HUES48 (cell line): ENCODE measurements at regions not wholly inside any gene's neighbourhood (a gene's known extent, or its start where the extent isn't known, plus 50 kb on each side); places are given as distances from the start of the nearest gene placed in this dataset.
A peak's percentile ranks its signal among the peaks of the same experiment; 100 is the strongest.

Experiments
- H3K27ac ChIP-seq: one replicate; pipeline ENCODE4 v1.7.0; 2013; ENCODE audit warnings: low read depth, low read length, inconsistent platforms
- H3K27me3 ChIP-seq: 2 replicates; pipeline ENCODE4 v1.6.1; 2013; ENCODE audit warnings: mild to moderate bottlenecking, low read length; ENCODE audit not compliant: control insufficient read depth, insufficient read depth
- H3K36me3 ChIP-seq: 2 replicates; pipeline ENCODE4 v1.6.1; 2013; ENCODE audit warnings: low read length; ENCODE audit not compliant: control insufficient read depth, insufficient read depth
- H3K4me1 ChIP-seq: 2 replicates; pipeline ENCODE4 v1.6.1; 2013; ENCODE audit warnings: mild to moderate bottlenecking, low read length; ENCODE audit not compliant: control insufficient read depth, insufficient read depth
- H3K4me3 ChIP-seq: 2 replicates; pipeline ENCODE4 v1.5.1; 2013; ENCODE audit warnings: mild to moderate bottlenecking, low read depth, low read length
- H3K9ac ChIP-seq: 2 replicates; pipeline ENCODE4 v1.6.1; 2013; ENCODE audit warnings: mild to moderate bottlenecking, low read depth, low read length, moderate library complexity
- H3K9me3 ChIP-seq: 2 replicates; pipeline ENCODE4 v1.6.1; 2013; ENCODE audit warnings: low read length; ENCODE audit not compliant: control insufficient read depth, insufficient read depth

- Histone ChIP-seq H3K36me3 (no peaks in the 10 kb centered on the region), H3K9me3 (0 out of 2 replicates have a peak, but pooled peaks cover 3% of the 10 kb centered on the region), H3K27me3 (no peaks in the 10 kb centered on the region), H3K27ac (no peak overlapping the region), H3K9ac (no peak overlapping the region), H3K4me3 (no peak overlapping the region), H3K4me1 (no peaks in the 10 kb centered on the region)
These were observed 191.5 kb upstream of the RALGAPA2 start for GRCh38 chr20:20903773-20904500.

- no peaks in the 10 kb centered on the region for H3K36me3 ChIP-seq
- H3K4me3 ChIP-seq: no peak overlapping the region
- 0 out of 2 replicates have a peak, but pooled peaks cover 3% of the 10 kb centered on the region for H3K9me3 ChIP-seq
- no peak overlapping the region for H3K27ac ChIP-seq
- H3K27me3 ChIP-seq: no peaks in the 10 kb centered on the region
- peaks cover 24% of the 10 kb centered on the region for H3K4me1 ChIP-seq
- no peak overlapping the region for H3K9ac ChIP-seq
These were observed 185.5 kb upstream of the RALGAPA2 start for GRCh38 chr20:20897922-20898321.

GRCh38 chr20:20897145-20897544, 184.7 kb upstream of the RALGAPA2 start:
- H3K4me3 ChIP-seq: no peak overlapping the region

GRCh38 chr20:20896606-20897005, 184.2 kb upstream of the RALGAPA2 start:
- no peak overlapping the region for H3K9ac ChIP-seq
- H3K36me3 ChIP-seq: no peaks in the 10 kb centered on the region
- H3K27me3 ChIP-seq: no peaks in the 10 kb centered on the region
- H3K9me3 ChIP-seq: 0 out of 2 replicates have a peak, but pooled peaks cover 1% of the 10 kb centered on the region
- H3K4me3 ChIP-seq: no peak overlapping the region
- peaks cover 37% of the 10 kb centered on the region for H3K4me1 ChIP-seq
- no peak overlapping the region for H3K27ac ChIP-seq

More at GRCh38 chr20:20897145-20897544, 184.7 kb upstream of the RALGAPA2 start:
- Histone ChIP-seq H3K27me3 (no peaks in the 10 kb centered on the region), H3K4me1 (peaks cover 32% of the 10 kb centered on the region), H3K36me3 (no peaks in the 10 kb centered on the region), H3K9me3 (0 out of 2 replicates have a peak, but pooled peaks cover 3% of the 10 kb centered on the region), H3K27ac (no peak overlapping the region), H3K9ac (no peak overlapping the region)

- Histone ChIP-seq H3K27ac (no peak overlapping the region), H3K9ac (no peak overlapping the region), H3K4me1 (peaks cover 38% of the 10 kb centered on the region), H3K9me3 (no peaks in the 10 kb centered on the region), H3K27me3 (no peaks in the 10 kb centered on the region), H3K36me3 (no peaks in the 10 kb centered on the region), H3K4me3 (no peak overlapping the region)
These were observed 183.1 kb upstream of the RALGAPA2 start for GRCh38 chr20:20895537-20895936.

GRCh38 chr20:20894753-20895152, 182.3 kb upstream of the RALGAPA2 start:
- no peaks in the 10 kb centered on the region for H3K27me3 ChIP-seq
- no peak overlapping the region for H3K27ac ChIP-seq
- H3K9me3 ChIP-seq: no peaks in the 10 kb centered on the region
- no peak overlapping the region for H3K4me3 ChIP-seq
- peaks cover 38% of the 10 kb centered on the region for H3K4me1 ChIP-seq
- no peak overlapping the region for H3K9ac ChIP-seq
- no peaks in the 10 kb centered on the region for H3K36me3 ChIP-seq

GRCh38 chr20:20894280-20894679, 181.8 kb upstream of the RALGAPA2 start:
- no peaks in the 10 kb centered on the region for H3K27me3 ChIP-seq
- no peaks in the 10 kb centered on the region for H3K9me3 ChIP-seq
- no peak overlapping the region for H3K4me3 ChIP-seq
- no peaks in the 10 kb centered on the region for H3K36me3 ChIP-seq
- H3K27ac ChIP-seq: no peak overlapping the region
- H3K4me1 ChIP-seq: peaks cover 38% of the 10 kb centered on the region
- no peak overlapping the region for H3K9ac ChIP-seq

GRCh38 chr20:20892328-20892727, 179.9 kb upstream of the RALGAPA2 start:
- Histone ChIP-seq H3K9me3 (no peaks in the 10 kb centered on the region), H3K27me3 (no peaks in the 10 kb centered on the region), H3K36me3 (no peaks in the 10 kb centered on the region), H3K9ac (no peak overlapping the region), H3K4me3 (no peak overlapping the region), H3K27ac (peak overlapping the region; percentile 6), H3K4me1 (peaks cover 35% of the 10 kb centered on the region)

- Histone ChIP-seq H3K9me3 (no peaks in the 10 kb centered on the region), H3K4me1 (peaks cover 33% of the 10 kb centered on the region), H3K9ac (no peak overlapping the region), H3K27ac (no peak overlapping the region), H3K36me3 (no peaks in the 10 kb centered on the region), H3K4me3 (no peak overlapping the region), H3K27me3 (no peaks in the 10 kb centered on the region)
These were observed 178.3 kb upstream of the RALGAPA2 start for GRCh38 chr20:20890751-20891150.

GRCh38 chr20:20888936-20889335, 176.5 kb upstream of the RALGAPA2 start:
- Histone ChIP-seq H3K4me1 (peaks cover 33% of the 10 kb centered on the region), H3K27ac (no peak overlapping the region), H3K9ac (no peak overlapping the region), H3K4me3 (no peak overlapping the region), H3K36me3 (no peaks in the 10 kb centered on the region), H3K27me3 (no peaks in the 10 kb centered on the region), H3K9me3 (no peaks in the 10 kb centered on the region)

GRCh38 chr20:20888266-20888656, 175.8 kb upstream of the RALGAPA2 start:
- H3K4me3 ChIP-seq: no peak overlapping the region
- no peaks in the 10 kb centered on the region for H3K36me3 ChIP-seq
- H3K9ac ChIP-seq: no peak overlapping the region
- no peaks in the 10 kb centered on the region for H3K9me3 ChIP-seq
- H3K27me3 ChIP-seq: no peaks in the 10 kb centered on the region
- peaks cover 32% of the 10 kb centered on the region for H3K4me1 ChIP-seq
- H3K27ac ChIP-seq: peak overlapping the region; percentile 67
